Neuronal stem cell (in vitro differentiated cells): ENCODE measurements at regions not wholly inside any gene's neighbourhood (a gene's known extent, or its start where the extent isn't known, plus 50 kb on each side); places are given as distances from the start of the nearest gene placed in this dataset.

Experiments
- DNase-seq: peaks from one replicate; pipeline ENCODE4 v3.0.0-alpha.2; 2013; ENCODE audit warnings: low spot score
- H2AFZ ChIP-seq: one replicate; pipeline ENCODE4 v1.6.1; 2013; ENCODE audit warnings: mild to moderate bottlenecking, low read length, inconsistent platforms
- H2AK5ac ChIP-seq: 2 replicates; pipeline ENCODE4 v1.6.1; 2013; ENCODE audit warnings: low read depth, mild to moderate bottlenecking, inconsistent platforms, low read length, moderate library complexity, mixed read lengths
- H2BK120ac ChIP-seq: 2 replicates; pipeline ENCODE4 v1.6.1; 2013; ENCODE audit warnings: low read depth, mild to moderate bottlenecking, inconsistent platforms, low read length, moderate library complexity, mixed read lengths
- H2BK12ac ChIP-seq: one replicate; pipeline ENCODE4 v1.6.1; 2013; ENCODE audit warnings: low read length, inconsistent platforms
- H2BK15ac ChIP-seq: 2 replicates; pipeline ENCODE4 v1.6.1; 2013; ENCODE audit warnings: mild to moderate bottlenecking, low read length, inconsistent platforms, mixed read lengths
- H2BK5ac ChIP-seq: one replicate; pipeline ENCODE4 v1.6.1; 2013; ENCODE audit warnings: inconsistent platforms, mild to moderate bottlenecking, low read length, moderate library complexity
- H3K14ac ChIP-seq: one replicate; pipeline ENCODE4 v1.6.1; 2013; ENCODE audit warnings: low read length, inconsistent platforms
- H3K18ac ChIP-seq: 2 replicates; pipeline ENCODE4 v1.6.1; 2013; ENCODE audit warnings: low read length, inconsistent platforms
- H3K23ac ChIP-seq: 2 replicates; pipeline ENCODE4 v1.6.1; 2013; ENCODE audit warnings: low read depth, mild to moderate bottlenecking, mixed read lengths, low read length, inconsistent platforms; ENCODE audit not compliant: poor library complexity
- H3K27ac ChIP-seq: replicated peaks from 3 replicates; pipeline ENCODE4 v1.5.1; 2013; ENCODE audit warnings: low read length, inconsistent platforms
- H3K27me3 ChIP-seq, 3 experiments: 2 replicates each; pipeline ENCODE4 v1.6.1; 2013; ENCODE audit warnings: low read length in 3 of 3, mild to moderate bottlenecking in 2 of 3, inconsistent platforms in 1 of 3, low read depth in 1 of 3, mixed read lengths in 1 of 3, moderate library complexity in 1 of 3; ENCODE audit not compliant: control insufficient read depth in 3 of 3, insufficient read depth in 3 of 3
- H3K36me3 ChIP-seq, 2 donors: replicated peaks in 1 of 2; 2 replicates each; pipeline ENCODE4 v1.6.1; 2013; ENCODE audit warnings: low read length in 2 of 2; ENCODE audit not compliant: control insufficient read depth in 2 of 2, insufficient read depth in 2 of 2
- H3K4ac ChIP-seq: 2 replicates; pipeline ENCODE4 v1.6.1; 2013; ENCODE audit warnings: inconsistent platforms, mild to moderate bottlenecking, low read length, moderate library complexity
- H3K4me1 ChIP-seq, 2 donors: 1 replicate in 1 of 2; 2 replicates in 1 of 2; pipeline ENCODE4 v1.6.1; 2013; ENCODE audit warnings: low read length in 2 of 2, low read depth in 1 of 2; ENCODE audit not compliant: control insufficient read depth in 2 of 2, insufficient read depth in 1 of 2
- H3K4me2 ChIP-seq: one replicate; pipeline ENCODE4 v1.6.1; 2013; ENCODE audit warnings: mild to moderate bottlenecking, low read length, inconsistent platforms; ENCODE audit not compliant: insufficient read depth, poor library complexity, severe bottlenecking
- H3K4me3 ChIP-seq, 2 donors: 2 replicates each; pipeline ENCODE4 v1.5.1; 2013; ENCODE audit warnings: low read length in 2 of 2, mild to moderate bottlenecking in 2 of 2, inconsistent platforms in 1 of 2, moderate library complexity in 1 of 2
- H3K79me1 ChIP-seq: one replicate; pipeline ENCODE4 v1.6.1; 2013; ENCODE audit warnings: low read depth, mild to moderate bottlenecking, inconsistent platforms, low read length, moderate library complexity
- H3K9ac ChIP-seq: one replicate; pipeline ENCODE4 v1.6.1; 2013; ENCODE audit warnings: mild to moderate bottlenecking, low read depth, low read length, inconsistent platforms; ENCODE audit not compliant: poor library complexity
- H3K9me3 ChIP-seq, 2 donors: replicated peaks in 1 of 2; 2 replicates each; pipeline versions ENCODE3 to v1.6.1; 2013; ENCODE audit warnings: low read length in 2 of 2, mild to moderate bottlenecking in 2 of 2, inconsistent platforms in 1 of 2, low read depth in 1 of 2, mixed read lengths in 1 of 2, moderate library complexity in 1 of 2; ENCODE audit not compliant: control insufficient read depth in 2 of 2, insufficient read depth in 1 of 2
- H4K8ac ChIP-seq: one replicate; pipeline ENCODE4 v1.6.1; 2013; ENCODE audit warnings: low read depth, mild to moderate bottlenecking, inconsistent platforms, low read length, moderate library complexity
- H4K91ac ChIP-seq: one replicate; pipeline ENCODE4 v1.6.1; 2013; ENCODE audit warnings: low read length, low read depth, mild to moderate bottlenecking, inconsistent platforms; ENCODE audit not compliant: poor library complexity
- WGBS, 2 donors: extraction: QIAGEN DNeasy Blood & Tissue Kit; methylation state at CpG; one replicate each; pipeline ENCODE4 v1.1.7; 2013; ENCODE audit warnings: missing lambda C conversion rate in 2 of 2, mixed read lengths in 1 of 2; ENCODE audit not compliant: insufficient read length in 2 of 2, insufficient replicate concordance in 1 of 2; ENCODE audit errors: extremely low coverage in 2 of 2; 5-methylcytosine and 5-hydroxymethylcytosine counted together

- Histone ChIP-seq H3K27me3 (no peaks in the 10 kb centered on the region), H2BK5ac (no peak overlapping the region), H4K8ac (no peak overlapping the region), H3K4ac (no peak overlapping the region), H3K4me3 (no peak overlapping the region), H3K36me3 (no peaks in the 10 kb centered on the region), H3K4me1 (no peaks in the 10 kb centered on the region), H3K4me2 (no peak overlapping the region), H3K79me1 (no peaks in the 10 kb centered on the region), H3K18ac (no peak overlapping the region), H3K14ac (no peak overlapping the region), H2AFZ (no peak overlapping the region), H3K27ac (no peak overlapping the region), H2BK15ac (no peak overlapping the region), H3K9ac (no peak overlapping the region), H2BK120ac (no peak overlapping the region), H3K9me3 (peaks cover 0 to 2% of the 10 kb centered on the region in 2 donors), H3K23ac (no peak overlapping the region), H2AK5ac (no peak overlapping the region), H4K91ac (no peak overlapping the region), H2BK12ac (no peak overlapping the region)
- WGBS, 2 donors = no CpG with 5 or more reads among the region's 4 CpGs
- DNase-seq = no peak
Observed at GRCh38 chr1:114330451-114330983, 176.8 kb upstream of the SYT6 start.

- H3K14ac ChIP-seq = no peak overlapping the region
- no peak overlapping the region for H3K27ac ChIP-seq
- no peaks in the 10 kb centered on the region for H3K4me1 ChIP-seq
- H3K4me3 ChIP-seq = no peak overlapping the region
- no peak overlapping the region for H2BK5ac ChIP-seq
- H4K91ac ChIP-seq = no peak overlapping the region
- H3K4ac ChIP-seq = no peak overlapping the region
- no peaks in the 10 kb centered on the region for H3K27me3 ChIP-seq
- no peak overlapping the region for H3K9ac ChIP-seq
- H3K79me1 ChIP-seq = no peaks in the 10 kb centered on the region
- DNase-seq = no peak
- H2BK120ac ChIP-seq = no peak overlapping the region
- no peak overlapping the region for H2BK12ac ChIP-seq
- no peak overlapping the region for H3K4me2 ChIP-seq
- H2AFZ ChIP-seq = no peak overlapping the region
- H3K36me3 ChIP-seq = no peaks in the 10 kb centered on the region
- H3K18ac ChIP-seq = no peak overlapping the region
- no peak overlapping the region for H2BK15ac ChIP-seq
- H3K23ac ChIP-seq = no peak overlapping the region
- no peak overlapping the region for H2AK5ac ChIP-seq
- no CpG with 5 or more reads among the region's 7 CpGs for WGBS, 2 donors
- H4K8ac ChIP-seq = no peak overlapping the region
- H3K9me3 ChIP-seq = peaks cover 0 to 2% of the 10 kb centered on the region in 2 donors
Observed at GRCh38 chr1:114328361-114328904, 174.8 kb upstream of the SYT6 start.

- Histone ChIP-seq H3K36me3 (peaks cover 0 to 3% of the 10 kb centered on the region in 2 donors), H3K4ac (no peak overlapping the region), H3K18ac (no peak overlapping the region), H2BK12ac (no peak overlapping the region), H4K8ac (no peak overlapping the region), H3K4me1 (no peaks in the 10 kb centered on the region), H3K23ac (no peak overlapping the region), H3K4me3 (no peak overlapping the region), H3K14ac (no peak overlapping the region), H3K79me1 (peaks cover 2% of the 10 kb centered on the region), H4K91ac (no peak overlapping the region), H3K9me3 (peaks cover 0 to 2% of the 10 kb centered on the region in 2 donors), H3K9ac (no peak overlapping the region), H3K27ac (no peak overlapping the region), H2AK5ac (no peak overlapping the region), H3K27me3 (no peaks in the 10 kb centered on the region), H2BK120ac (no peak overlapping the region), H2BK5ac (no peak overlapping the region), H2AFZ (no peak overlapping the region), H3K4me2 (no peak overlapping the region), H2BK15ac (no peak overlapping the region)
- DNase-seq = no peak
- WGBS, 2 donors = no CpG with 5 or more reads among the region's 5 CpGs
Observed at GRCh38 chr1:114324662-114324965, 170.9 kb upstream of the SYT6 start.

GRCh38 chr1:114323959-114324661 lies 170.4 kb upstream of the SYT6 start:
- H4K91ac ChIP-seq = no peak overlapping the region
- H2BK15ac ChIP-seq = no peak overlapping the region
- H3K4me2 ChIP-seq = no peak overlapping the region
- no peak overlapping the region for H3K27ac ChIP-seq
- H3K14ac ChIP-seq = no peak overlapping the region
- H2BK120ac ChIP-seq = no peak overlapping the region
- no peak overlapping the region for H4K8ac ChIP-seq
- WGBS, 2 donors = no CpG with 5 or more reads among the region's 15 CpGs
- no peak overlapping the region for H3K23ac ChIP-seq
- H2AFZ ChIP-seq = no peak overlapping the region
- H2BK12ac ChIP-seq = no peak overlapping the region
- no peak overlapping the region for H2AK5ac ChIP-seq
- H3K9me3 ChIP-seq = peaks cover 0 to 2% of the 10 kb centered on the region in 2 donors
- no peak overlapping the region for H3K4me3 ChIP-seq
- no peak overlapping the region for H2BK5ac ChIP-seq
- no peak overlapping the region for H3K4ac ChIP-seq
- H3K36me3 ChIP-seq = peaks cover 0 to 3% of the 10 kb centered on the region in 2 donors
- no peak for DNase-seq
- H3K4me1 ChIP-seq = no peaks in the 10 kb centered on the region
- no peaks in the 10 kb centered on the region for H3K27me3 ChIP-seq
- no peak overlapping the region for H3K18ac ChIP-seq
- no peak overlapping the region for H3K9ac ChIP-seq
- peaks cover 2% of the 10 kb centered on the region for H3K79me1 ChIP-seq
